SK-N-SH treated with all-trans-retinoic acid at 6 μM for 48 hours (cell line): ENCODE measurements at regions not wholly inside any gene's neighbourhood (a gene's known extent, or its start where the extent isn't known, plus 50 kb on each side); places are given as distances from the start of the nearest gene placed in this dataset.

Source experiments
- CREB5 ChIP-seq: fragments of 250-450 bp; sonication (Bioruptor Pico); IDR thresholded peaks from 2 replicates; pipeline ENCODE4 v1.5.1; 2020; ENCODE audit warnings: low read depth, mild to moderate bottlenecking, moderate library complexity
- CSRNP3 ChIP-seq: fragments of 250-450 bp; sonication (Bioruptor Pico); IDR thresholded peaks from 2 replicates; pipeline ENCODE4 v1.5.1; 2021; ENCODE audit warnings: mild to moderate bottlenecking, moderate library complexity
- ESRRG ChIP-seq: fragments of 250-450 bp; sonication (Bioruptor Pico); IDR thresholded peaks from 2 replicates; pipeline ENCODE4 v1.6.1; 2021; ENCODE audit warnings: mild to moderate bottlenecking
- GLIS3 ChIP-seq: fragments of 250-450 bp; sonication (Bioruptor Pico); IDR thresholded peaks from 2 replicates; pipeline ENCODE4 v1.5.0; 2020; ENCODE audit warnings: mild to moderate bottlenecking, moderate library complexity
- OSR1 ChIP-seq: fragments of 250-450 bp; sonication (Bioruptor Pico); IDR thresholded peaks from 2 replicates; pipeline ENCODE4 v1.8.0; 2022; ENCODE audit warnings: moderate library complexity, mild to moderate bottlenecking, inconsistent platforms
- PATZ1 ChIP-seq: fragments of 250-450 bp; sonication (Bioruptor Pico); IDR thresholded peaks from 2 replicates; pipeline ENCODE4 v1.8.0; 2020; ENCODE audit warnings: mild to moderate bottlenecking, moderate library complexity, borderline replicate concordance
- POU6F1 ChIP-seq: fragments of 250-450 bp; sonication (Bioruptor Pico); IDR thresholded peaks from 2 replicates; pipeline ENCODE4 v1.8.0; 2021; ENCODE audit warnings: low read depth, mild to moderate bottlenecking, moderate library complexity, borderline replicate concordance
- PPARA ChIP-seq: fragments of 250-450 bp; sonication (Bioruptor Pico); IDR thresholded peaks from 2 replicates; pipeline ENCODE4 v1.5.0; 2020; ENCODE audit warnings: mild to moderate bottlenecking, borderline replicate concordance
- RARB ChIP-seq: fragments of 250-450 bp; sonication (Bioruptor Pico); IDR thresholded peaks from 2 replicates; pipeline ENCODE4 v1.8.0; 2021; ENCODE audit warnings: mild to moderate bottlenecking, moderate library complexity
- ZFP3 ChIP-seq: fragments of 250-450 bp; sonication (Bioruptor Pico); IDR thresholded peaks from 2 replicates; pipeline ENCODE4 v1.5.0; 2020; ENCODE audit warnings: mild to moderate bottlenecking, moderate library complexity
- ZFP30 ChIP-seq: fragments of 450-650 bp; formaldehyde crosslinking; IDR thresholded peaks from 2 replicates; pipeline ENCODE4 v1.5.0; 2022; ENCODE audit warnings: mild to moderate bottlenecking, moderate library complexity
- ZNF565 ChIP-seq: fragments of 450-650 bp; formaldehyde crosslinking; conservative IDR thresholded peaks from 2 replicates; pipeline ENCODE4 v1.5.0; 2020; ENCODE audit warnings: low read depth, mild to moderate bottlenecking, moderate library complexity
- ZNF70 ChIP-seq: fragments of 450-650 bp; formaldehyde crosslinking; IDR thresholded peaks from 2 replicates; pipeline ENCODE4 v1.5.0; 2020; ENCODE audit warnings: mild to moderate bottlenecking, moderate library complexity

- TF ChIP-seq ZFP3 (no peak), ZFP30 (CRISPR knock-in tag) (no peak), RARB (CRISPR knock-in tag) (no peak), GLIS3 (no peak), CSRNP3 (CRISPR knock-in tag) (no peak), PPARA (CRISPR knock-in tag) (no peak), ZNF565 (CRISPR knock-in tag) (no peak), PATZ1 (no peak), POU6F1 (CRISPR knock-in tag) (no peak), ZNF70 (CRISPR knock-in tag) (no peak), OSR1 (CRISPR knock-in tag) (no peak), CREB5 (no peak), ESRRG (CRISPR knock-in tag) (no peak)
Observed at GRCh38 chr9:19876569-19877316, 87.9 kb upstream of the SLC24A2 start.
